NCI-H460 (cell line): ENCODE measurements at regions not wholly inside any gene's neighbourhood (a gene's known extent, or its start where the extent isn't known, plus 50 kb on each side); places are given as distances from the start of the nearest gene placed in this dataset.

Source experiments
- small RNA-seq, 2 experiments: library from RNA; depleted of rRNA; stranded (forward); fragments of <200 nt; gene quantifications; one replicate each; pipeline ENCODE3, GENCODE V24; 2014

Small RNAs in the stretch of these regions (small RNA-seq; reads per million reads assigned to genes)
- 0 reads per million in 2 experiments for gene RNU7-165P
